ENCODE measurements at regions not wholly inside any gene's neighbourhood (a gene's known extent, or its start where the extent isn't known, plus 50 kb on each side); places are given as distances from the start of the nearest gene placed in this dataset.

DNA sequence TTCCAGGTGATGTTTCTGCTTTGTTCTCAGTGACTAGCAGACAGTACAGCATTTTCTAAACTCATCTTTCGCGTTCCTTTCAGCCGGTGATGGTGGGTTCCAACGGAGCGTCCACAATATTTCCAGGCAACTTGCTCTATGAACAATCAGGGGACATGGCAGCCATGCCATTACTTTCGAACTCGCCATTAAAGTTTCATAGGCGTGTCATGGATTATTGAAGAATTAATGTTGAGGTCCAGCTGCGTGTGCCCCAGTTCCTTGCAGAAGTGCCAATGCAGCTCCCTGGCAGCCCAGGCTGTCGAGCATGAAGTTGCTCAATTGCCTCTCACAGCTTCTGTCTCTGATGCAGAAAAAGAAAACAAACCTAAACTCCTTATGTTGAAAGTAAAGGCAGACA is 262.2 kb downstream of the IRX2 start:
- DNase-seq (ENCODE audit: low read depth), result no peak

DNA sequence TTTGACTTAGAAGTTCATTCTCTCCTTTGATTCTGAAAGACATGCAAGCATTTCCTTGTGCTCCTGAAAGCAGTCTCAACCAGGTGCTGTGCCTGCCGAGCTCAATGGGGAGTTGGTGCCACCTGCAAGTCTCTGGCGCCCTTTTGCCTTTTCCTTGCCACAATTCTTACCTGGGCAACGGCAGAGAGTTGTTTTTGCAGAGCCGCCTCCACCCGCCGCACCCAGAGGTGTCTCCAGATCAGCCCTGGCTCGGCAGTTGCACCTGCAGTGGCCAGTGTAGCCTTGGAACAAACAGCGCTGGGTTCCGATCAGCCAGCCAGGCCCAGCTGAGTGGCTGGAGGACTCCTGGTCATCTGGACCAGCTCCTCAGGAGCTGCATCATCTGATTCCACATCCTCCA is 262.9 kb downstream of the IRX2 start:
- no peak for DNase-seq (ENCODE audit: low read depth)

DNA sequence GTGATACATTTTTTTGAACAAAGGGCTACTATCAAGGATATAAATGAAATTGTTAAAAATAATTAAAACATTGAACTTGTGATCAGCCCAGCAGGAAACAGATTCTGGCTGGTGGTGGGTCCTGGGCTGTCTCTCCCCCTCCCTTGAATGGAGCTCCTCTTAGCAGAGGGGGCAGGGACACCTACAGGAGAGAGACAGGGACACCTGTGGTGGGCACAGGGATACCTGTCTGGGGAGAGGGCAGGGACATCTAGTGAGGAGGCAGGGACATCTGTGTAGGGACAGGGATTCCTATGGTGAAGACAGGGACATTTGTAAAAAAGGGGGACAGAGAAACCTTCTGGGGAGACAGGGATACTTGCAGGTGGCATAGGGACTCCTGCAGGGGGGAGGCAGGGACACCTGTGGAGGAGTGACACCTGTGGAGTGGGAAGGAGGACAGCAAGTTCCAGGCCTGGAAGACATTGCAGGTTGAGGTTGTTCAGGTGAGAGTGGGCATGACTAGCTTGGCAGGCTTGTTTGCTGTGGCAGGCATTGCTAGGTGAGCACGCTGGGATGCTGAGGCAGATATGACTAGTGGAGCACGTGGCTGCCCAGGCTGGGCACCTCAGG is 264.2 kb downstream of the IRX2 start:
- no peak for DNase-seq (ENCODE audit: low read depth)

DNA sequence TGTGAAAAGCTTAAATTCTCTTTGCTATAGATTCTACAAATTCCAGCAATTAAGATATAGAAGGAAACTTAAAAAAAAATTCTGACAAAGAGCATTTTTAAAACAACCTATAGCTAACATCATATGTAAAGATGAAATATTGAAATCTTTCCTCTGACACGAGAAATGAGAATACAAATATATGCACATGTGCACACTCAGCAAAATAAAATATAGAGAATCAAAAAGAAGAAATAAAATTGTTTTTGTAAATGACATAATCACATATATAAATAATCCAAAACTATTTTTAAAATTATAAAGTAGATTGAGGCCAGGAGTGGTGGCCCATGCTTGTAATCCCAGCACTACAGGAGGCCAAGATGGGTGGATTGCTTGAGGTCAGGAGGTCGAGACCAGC is 265.1 kb downstream of the IRX2 start:
- no peak for DNase-seq (ENCODE audit: low read depth)

DNA sequence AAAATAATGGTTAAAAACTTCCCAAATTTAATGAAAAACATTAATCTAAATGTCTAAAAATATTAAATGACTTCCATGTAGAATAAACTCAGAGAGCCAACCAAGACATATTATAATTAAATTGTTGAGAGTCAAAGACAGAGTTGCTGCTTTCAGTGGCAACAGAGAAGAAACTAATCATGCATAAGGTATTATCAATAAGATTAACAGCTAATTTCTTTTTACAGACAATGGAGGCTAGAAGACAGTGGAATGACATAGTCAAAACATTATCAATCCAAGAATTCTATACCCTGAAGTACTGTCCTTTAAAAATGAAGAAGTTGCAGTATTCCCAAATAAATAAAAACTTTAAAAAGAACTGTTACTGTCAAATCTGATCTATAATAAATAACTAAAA is 268.7 kb downstream of the IRX2 start:
- no peak for DNase-seq (ENCODE audit: low read depth)

DNA sequence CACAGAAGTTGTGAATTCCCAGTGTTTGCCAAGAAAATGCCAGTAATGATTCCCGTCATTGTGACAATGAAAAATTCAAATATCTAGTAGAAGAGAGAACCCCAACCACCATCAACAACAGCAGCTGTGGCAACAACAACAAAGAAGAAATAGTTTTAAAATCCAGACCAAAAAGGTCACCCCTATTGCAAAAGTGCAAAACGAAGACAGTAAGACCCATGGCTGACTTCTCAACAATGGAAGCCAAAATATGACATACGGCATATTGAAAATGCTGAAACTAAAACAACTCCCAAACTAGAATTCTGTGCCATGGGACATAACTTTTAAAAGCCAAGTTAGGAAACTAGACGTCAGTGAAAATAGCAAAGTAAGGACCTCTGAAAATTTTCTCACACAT is 270.6 kb downstream of the IRX2 start:
- DNase-seq (ENCODE audit: low read depth), result no peak

DNA sequence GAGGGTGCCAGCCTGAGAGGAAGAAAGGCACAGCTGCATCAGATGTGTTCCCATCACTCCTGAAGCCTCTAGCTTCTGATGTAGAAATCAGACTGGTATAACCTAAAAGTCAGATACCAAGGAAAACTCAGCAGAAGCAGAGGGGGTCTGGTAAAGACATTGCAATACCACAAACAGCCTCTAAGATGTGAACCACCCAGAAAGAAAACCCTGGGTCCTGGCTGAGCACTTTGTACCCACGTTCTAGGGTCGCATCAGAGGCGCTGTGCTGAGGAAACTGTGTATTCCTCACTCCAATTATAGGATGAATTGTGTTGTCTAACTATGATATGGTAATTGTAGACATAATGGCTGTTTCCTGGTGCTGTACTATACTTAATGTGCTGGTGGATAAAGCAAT is 275.6 kb downstream of the IRX2 start:
- DNase-seq (ENCODE audit: low read depth), result no peak

DNA sequence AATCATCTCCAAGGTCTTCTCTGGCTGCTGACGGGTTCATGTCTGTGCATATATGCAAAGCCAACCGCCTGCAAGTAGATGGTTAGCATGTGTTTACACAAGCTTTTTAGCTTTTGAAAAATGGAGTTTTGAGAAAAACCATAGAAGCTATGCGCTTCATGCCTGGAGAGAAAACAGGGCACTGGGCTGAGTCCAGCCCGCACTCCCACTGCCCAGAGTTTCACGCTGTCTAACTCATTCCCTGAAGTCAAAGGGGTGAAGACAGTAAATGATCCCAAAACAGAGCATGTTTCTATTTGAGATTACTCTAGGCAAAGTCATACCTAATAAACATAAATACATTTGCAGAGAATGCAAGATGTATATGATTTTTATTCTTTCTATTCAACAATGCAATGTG is 278.8 kb downstream of the IRX2 start:
- no peak for DNase-seq (ENCODE audit: low read depth)

DNA sequence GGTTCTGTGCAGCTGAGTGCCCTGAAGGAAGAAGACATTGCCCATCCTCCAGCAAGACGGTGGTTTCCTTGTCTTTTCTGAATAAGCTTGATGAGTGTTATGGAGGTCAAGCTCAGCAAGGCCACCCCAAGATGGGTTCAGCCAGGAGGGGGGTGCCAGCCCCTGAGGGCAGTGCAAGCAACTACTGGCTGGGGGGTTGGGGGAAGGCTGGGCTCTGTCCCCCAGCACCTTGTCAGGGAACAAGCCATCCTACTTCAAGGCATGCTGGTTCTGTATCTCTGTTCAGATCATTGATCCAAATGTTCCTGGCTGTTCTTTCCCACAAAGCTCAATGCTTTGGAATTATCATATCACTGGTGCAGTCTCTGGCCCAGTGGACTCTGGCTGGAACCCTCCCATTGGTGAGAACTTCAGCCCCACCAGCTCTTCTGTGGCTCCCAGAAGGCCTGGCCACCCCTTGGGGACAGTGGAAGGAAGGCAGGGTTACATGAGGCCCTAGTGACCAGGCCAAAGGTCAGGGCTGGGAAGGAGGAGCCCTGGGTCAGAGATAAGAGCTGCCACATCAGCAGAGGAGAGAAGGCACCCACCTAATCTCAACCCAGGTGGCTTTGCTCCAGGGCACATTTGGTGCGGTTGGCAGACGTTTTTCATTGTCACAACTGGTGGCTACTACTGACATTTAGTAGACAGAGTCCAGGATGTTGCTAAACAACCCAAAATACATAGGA is 280.2 kb downstream of the IRX2 start:
- DNase-seq (ENCODE audit: low read depth), result no peak

DNA sequence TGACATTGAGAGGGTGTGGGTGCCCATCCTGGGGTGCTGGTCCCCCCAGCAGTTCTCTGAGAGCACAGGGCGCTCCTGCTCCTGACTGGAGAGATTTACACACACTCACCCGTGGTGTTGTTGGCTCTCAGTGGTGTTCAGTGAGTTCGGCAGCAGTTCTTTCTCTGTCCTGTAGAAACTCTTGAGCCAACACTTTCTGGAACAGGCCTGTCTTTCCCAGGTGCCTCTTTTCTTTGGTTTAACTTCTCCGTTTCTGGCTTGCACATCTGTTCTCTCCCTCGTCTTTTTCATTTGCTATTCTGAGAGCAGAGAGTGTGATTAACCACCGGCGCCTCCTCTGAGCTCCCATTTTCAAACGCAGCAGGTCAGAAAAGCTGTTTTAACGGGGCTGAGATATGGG is 284.5 kb downstream of the IRX2 start:
- DNase-seq (ENCODE audit: low read depth), result no peak

DNA sequence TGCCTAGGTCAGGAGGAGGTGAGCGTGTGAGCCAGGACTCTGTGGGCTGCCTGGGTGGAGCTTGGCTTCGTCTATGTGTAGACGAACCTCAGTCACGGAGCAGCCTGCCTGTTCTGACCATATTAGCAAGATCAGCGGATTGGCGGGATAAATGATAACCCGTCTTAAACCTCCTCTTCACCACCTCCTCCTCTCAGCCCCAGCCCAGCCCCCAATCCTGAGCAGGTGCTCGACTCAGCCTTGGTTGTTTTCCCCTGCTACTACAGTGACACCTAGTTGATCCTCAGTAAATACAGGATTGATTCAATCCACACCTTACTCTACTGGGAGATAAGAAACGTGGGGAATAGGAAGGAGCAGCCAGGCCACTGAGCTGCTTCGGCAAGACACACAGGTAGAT is 286.1 kb downstream of the IRX2 start:
- DNase-seq (ENCODE audit: low read depth), result no peak

DNA sequence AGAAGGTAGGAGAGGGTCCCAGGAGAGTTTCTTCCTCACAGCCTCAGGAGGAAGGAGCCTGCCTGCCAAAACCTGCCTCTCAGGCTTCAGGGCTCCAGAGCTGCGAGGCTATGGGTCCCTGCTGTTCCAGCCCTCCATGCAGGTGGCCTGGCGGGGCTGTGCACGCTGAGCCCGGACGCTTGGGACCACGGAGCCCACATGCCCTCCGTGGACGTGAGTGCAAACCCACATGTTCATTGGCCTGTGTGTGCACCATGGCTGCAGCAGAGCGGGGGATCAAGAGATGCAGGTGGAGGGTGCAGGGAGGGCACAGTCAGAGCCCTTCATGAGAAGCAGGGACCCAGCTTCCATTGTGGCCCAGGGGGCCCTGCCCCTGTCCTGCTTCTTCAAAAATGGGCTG is 287.3 kb downstream of the IRX2 start:
- no peak for DNase-seq (ENCODE audit: low read depth)

DNA sequence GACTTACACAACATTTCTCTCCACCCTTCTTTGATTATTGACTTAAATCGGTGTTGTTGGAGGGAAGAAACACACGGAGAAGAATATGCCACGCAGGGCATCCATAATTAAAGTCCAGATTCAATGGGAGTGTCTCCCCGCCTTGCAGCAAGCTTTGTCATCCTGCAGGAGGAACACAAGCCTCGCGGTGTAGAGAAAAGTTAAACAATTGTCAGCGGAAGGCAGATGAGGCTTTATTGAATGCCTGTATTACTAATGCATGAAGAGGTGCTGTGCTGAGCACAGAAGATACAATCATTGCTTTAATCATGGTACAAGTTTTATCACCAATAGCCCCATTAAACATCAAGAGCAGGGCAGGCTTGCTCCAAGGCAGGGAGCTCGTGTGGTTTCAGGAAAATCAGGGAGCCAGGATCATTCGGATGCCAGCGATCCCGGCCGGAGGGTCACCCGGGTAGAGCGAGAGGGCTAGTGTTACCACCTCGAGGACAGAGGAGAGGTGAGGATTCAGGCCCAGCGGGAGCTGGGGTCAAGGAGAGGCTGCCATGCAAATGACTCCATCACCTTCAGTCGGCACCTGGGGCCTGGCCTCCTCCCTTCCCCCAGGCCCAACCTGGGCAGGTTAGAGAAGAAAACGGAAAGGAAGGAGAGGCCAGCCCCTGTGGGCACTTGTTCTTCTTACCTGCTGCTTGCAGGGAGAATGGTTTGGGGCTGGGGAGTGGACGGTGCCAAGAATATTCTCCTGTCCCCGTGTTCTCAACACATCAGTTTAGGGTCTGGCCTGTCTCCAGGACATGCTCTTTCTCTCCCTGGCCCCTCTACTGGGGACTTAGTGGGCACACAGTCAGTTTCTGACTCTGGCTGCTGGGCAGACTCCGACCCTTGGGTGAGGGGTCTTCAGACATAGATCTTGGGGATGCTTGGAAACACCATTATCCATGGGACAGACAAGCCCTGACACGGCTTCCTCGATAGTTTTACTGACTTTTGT is 289.5 kb downstream of the IRX2 start:
- DNase-seq (ENCODE audit: low read depth), result no peak

DNA sequence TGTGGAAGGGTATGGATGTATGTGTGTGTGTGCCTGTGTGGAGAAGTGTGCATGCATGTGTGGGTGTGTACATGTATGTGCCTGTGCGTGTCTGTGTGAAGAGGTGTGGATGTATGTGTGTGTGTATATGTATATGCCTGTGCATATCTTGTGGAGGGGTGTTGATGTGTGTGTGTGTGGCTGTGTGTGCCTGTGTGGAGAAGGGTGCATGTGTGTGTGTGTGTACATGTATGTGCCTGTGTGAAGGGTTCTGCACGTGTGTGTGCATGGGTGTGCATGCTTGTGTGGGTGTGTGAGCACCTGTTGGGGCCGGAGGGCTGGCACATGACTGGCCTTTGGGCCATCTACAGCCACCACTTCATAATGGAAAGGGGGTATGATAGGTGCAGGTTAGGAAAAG is 291.4 kb downstream of the IRX2 start:
- no peak for DNase-seq (ENCODE audit: low read depth)

DNA sequence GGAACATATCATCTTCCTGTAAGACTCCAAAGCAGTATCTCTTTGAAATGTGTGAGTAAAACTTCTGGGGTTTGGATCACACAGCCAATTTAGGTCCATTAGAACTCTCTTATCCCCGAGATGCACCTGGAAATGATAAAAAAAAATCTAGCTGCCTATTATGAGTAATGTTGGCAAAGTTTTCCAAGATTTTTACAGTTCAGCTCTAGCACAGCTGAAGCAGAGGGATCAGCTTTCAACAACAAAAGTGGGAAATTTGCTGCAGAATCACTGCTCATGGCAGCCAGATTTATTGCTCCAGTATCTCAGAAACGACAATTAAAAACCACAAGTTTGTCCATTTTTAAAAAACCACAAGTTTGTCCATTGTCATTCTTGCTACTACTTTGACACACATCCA is 292.2 kb downstream of the IRX2 start:
- DNase-seq (ENCODE audit: low read depth), result no peak

DNA sequence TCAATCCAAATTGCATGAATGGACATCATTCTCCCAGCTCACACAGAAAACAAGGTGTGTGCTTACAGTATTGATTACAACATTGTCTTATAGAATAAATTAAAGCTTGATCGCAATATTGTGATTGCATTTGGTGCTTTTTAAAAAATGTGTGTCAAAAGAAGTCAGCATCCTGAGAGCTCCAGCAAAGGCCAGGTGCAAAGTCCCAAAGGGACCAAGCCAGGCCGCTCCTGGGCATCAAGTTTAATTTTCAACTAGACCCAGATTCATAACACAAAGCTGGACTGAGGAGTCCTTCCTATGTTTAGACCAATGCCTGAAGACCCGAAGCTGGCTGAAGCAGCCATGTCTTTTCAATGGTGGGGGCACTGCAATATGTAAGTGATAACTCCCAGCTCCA is 295.6 kb downstream of the IRX2 start:
- no peak for DNase-seq (ENCODE audit: low read depth)

DNA sequence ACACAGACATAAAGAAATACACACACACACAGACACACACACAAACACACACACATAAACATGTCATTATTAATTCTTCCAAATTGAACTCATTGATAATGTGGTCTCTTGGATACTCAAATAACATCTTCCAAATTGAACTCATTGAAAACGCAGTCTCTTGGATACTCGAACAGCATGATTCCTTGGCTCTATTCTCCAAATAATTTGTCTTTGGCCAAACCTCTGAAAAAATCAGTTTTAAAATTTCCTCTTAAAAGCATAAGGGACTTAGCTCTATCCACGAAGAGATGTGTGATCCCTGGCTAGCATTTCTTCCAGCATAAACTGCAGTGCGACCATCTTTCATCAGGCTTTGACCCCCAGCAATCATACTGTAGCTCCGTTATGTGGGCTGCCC is 296.6 kb downstream of the IRX2 start:
- DNase-seq (ENCODE audit: low read depth), result no peak

DNA sequence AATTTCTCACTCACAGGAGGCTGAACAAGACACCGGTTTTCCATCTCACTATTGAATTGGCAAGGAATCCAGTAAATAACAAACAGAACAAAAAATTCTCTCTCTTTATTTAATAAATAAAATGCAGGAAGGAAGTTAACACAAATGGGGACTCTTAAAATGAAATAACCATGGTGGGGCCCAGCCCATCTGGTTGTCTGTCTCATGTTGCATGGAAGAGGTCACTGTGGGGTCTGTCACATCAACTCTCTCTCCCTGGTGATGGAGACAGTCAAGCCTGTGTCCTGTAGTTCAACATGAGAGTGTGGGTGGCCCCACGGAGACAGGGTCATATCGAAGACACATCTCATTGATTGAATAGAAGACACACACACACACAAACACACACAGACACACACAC is 297.7 kb downstream of the IRX2 start:
- no peak for DNase-seq (ENCODE audit: low read depth)

DNA sequence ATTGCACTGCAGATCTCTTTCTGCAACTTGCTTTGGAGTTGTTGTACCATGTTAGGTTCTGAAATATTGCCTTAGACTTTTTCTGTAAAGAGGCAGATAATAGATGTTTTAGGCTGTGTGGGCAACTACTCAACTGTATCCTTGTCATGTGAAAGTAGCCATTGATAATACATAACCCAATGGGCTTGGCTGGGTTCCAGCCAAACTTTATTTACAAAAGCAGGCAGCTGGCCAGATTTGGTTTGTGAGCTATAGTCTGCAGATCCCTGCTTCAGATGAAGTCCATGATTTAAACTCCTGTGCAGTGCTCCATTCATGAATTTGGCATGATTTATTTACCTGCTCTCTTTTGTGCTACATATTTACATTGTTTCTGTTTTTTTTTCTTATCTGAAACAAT is 300.4 kb downstream of the IRX2 start:
- DNase-seq (ENCODE audit: low read depth), result no peak

DNA sequence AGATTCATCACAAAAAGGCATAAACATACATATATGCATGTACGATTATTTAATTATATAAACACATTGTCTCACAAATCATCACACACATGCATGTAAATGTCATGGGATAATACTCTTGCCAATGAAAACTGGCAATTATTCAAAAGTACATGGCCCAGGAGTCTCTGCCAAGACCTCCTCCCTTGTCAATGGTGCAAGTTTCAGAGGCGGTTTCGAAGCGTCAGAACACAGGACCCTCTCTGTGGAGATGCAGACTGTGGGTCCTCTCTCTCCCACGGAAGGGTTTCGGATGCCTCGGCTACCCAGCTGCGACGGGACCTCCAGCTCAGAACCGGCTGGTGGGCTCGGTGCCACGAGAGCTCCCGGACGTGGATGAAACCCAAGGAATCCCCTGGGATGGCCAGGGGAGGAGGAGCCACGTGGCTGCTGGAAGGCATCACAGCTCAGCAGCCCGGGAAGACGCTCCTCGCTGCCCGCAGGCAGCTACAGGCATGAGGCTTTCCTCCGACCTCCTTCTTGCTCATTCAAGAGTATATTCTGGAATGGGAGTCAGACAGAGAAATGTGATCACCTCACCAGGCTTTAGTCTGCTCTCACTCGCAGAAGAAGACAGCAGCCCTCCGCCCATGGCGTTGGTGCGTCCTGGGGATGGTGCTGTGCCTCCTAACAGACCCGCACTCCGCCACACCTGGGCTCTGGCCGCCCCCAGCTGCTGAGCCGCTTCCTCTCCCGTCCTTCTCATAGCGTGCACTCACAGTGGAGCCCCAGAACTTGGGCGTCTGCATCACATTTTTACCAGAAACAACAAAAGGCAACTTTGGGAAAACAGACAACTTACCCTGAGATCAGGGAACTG is 308.8 kb downstream of the IRX2 start:
- DNase-seq (ENCODE audit: low read depth), result no peak

DNA sequence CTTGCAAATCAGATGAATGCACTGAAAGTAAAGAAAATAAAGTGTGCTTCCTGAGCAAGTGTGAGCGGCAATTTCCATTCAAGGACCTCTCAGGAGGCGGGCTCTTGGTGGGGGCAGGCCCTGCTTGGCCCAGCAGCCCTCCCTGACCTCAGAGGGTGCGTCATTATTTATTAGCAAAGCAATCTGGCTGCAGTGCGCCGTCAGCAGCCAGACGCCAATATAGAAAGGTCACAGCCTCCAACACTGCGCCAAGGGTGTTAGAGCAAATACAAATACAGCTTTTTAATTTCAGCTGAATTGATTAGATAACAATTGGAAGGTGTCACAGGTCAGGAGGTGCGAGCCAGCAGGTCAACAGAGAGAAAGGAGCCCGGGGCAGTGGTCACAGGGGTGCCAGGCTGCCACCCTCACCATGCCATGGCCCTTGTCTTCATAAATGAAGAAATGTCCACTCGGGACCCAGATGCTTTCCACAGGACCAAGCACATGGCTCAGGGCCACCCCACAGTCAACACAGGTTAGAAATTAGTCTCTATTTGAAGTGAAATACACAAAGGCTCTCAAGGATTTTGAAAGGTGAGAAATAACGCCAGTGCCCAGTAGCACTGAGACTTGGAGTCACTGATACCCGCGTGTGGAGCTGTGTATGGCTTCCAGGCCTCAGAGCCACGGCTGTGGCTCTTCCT is 309.8 kb downstream of the IRX2 start:
- DNase-seq (ENCODE audit: low read depth), result no peak

DNA sequence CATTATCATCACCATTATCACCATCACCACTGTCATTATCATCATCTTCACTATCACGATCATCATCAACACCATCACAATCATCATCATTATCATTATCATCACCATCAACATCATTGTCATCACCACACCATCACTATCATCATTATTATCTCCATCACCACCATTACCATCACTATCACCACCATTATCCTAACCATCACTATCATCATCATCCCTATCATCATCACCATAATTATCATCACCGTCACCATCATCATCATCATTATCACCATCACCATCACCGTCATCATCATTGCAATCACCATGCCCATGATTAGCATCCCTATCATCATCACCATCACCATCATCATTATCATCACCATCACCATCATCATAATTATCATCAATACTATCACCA is 311.9 kb downstream of the IRX2 start:
- DNase-seq (ENCODE audit: low read depth), result no peak
